Esophagus muscularis mucosa (tissue), 4 donors: ENCODE measurements at regions not wholly inside any gene's neighbourhood (a gene's known extent, or its start where the extent isn't known, plus 50 kb on each side); places are given as distances from the start of the nearest gene placed in this dataset.

Source experiments
- DNase-seq: peaks from one replicate; pipeline ENCODE4 v3.0.0-alpha.2; 2017; ENCODE audit errors: extremely low spot score
- H3K27ac ChIP-seq, 4 donors: fragments of 200-600 bp; sonication (generic); replicated peaks in 1 of 4; 1 replicate in 3 of 4; 2 replicates in 1 of 4; pipeline ENCODE4 v1.5.1; 2016 to 2019; ENCODE audit warnings: mild to moderate bottlenecking in 1 of 4
- H3K27me3 ChIP-seq, 4 donors: fragments of 200-600 bp; sonication (generic); one replicate each; pipeline versions ENCODE4 v1.5.1 to v1.6.0; 2016 to 2019
- H3K36me3 ChIP-seq, 4 donors: fragments of 200-600 bp; sonication (generic); one replicate each; pipeline ENCODE4 v1.5.1; 2016 to 2019
- H3K4me1 ChIP-seq, 4 donors: fragments of 200-600 bp; sonication (generic); one replicate each; pipeline ENCODE4 v1.5.1; 2016 to 2019
- H3K4me3 ChIP-seq, 4 donors: fragments of 200-600 bp; sonication (generic); 1 replicate in 2 of 4; 2 replicates in 2 of 4; pipeline ENCODE4 v1.5.1; 2016 to 2019; ENCODE audit warnings: mild to moderate bottlenecking in 4 of 4, moderate library complexity in 1 of 4
- H3K9me3 ChIP-seq, 4 donors: fragments of 200-600 bp; sonication (generic); 1 replicate in 3 of 4; 2 replicates in 1 of 4; pipeline ENCODE4 v1.5.1; 2016 to 2019
- EP300 ChIP-seq: sonication (generic); formaldehyde crosslinking; IDR thresholded peaks from one replicate; pipeline ENCODE4 v1.6.1; 2017; ENCODE audit warnings: antibody characterized with exemption
- POLR2A ChIP-seq: fragments of 450-650 bp; IDR thresholded peaks from one replicate; pipeline ENCODE4 v1.6.1; 2017; ENCODE audit warnings: antibody characterized with exemption, moderate library complexity, mild to moderate bottlenecking, low read depth
- POLR2AphosphoS5 ChIP-seq, 2 donors: sonication (generic); formaldehyde crosslinking; IDR thresholded peaks; one replicate each; pipeline ENCODE4 v1.6.1; 2017; ENCODE audit warnings: antibody characterized with exemption in 2 of 2
- whole genome bisulfite sequencing: methylation state at CpG from one replicate; pipeline ENCODE4 v1.1.5; 2018; 5-methylcytosine and 5-hydroxymethylcytosine counted together
- intact Hi-C: fragments of 100-400 bp; cut with DNase I; formaldehyde crosslinking; loops from one replicate; pipeline ENCODE4 v1.15.1; 2023
- TF ChIP-seq, protein P1 (sequence below), 3 experiments: fragments of 200-600 bp in 2 of 3; fragments of 450-650 bp in 1 of 3; sonication (generic) in 2 of 3; IDR thresholded peaks; one replicate each; pipeline ENCODE4 v1.5.1; 2017 to 2019; ENCODE audit warnings: antibody characterized with exemption in 3 of 3, mild to moderate bottlenecking in 2 of 3, moderate library complexity in 1 of 3

DNA sequence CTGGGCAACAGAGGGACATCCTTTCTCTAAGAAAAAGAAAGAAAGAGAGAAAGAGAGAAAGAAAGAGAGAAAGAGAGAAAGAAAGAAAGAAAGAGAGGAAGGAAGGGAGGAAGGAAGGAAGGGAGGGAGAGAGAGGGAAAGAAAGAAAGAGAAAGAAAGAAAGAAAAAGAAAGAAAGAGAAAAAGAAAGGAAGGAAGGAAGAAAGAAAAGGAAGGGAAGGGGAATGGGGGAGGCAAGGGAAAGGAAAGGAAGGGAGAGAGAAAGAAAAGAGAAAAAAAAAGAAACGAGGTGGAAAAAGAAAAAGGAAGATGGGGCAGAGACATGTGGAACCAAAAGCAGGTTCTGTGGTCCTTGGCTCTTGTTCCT, 82.9 kb upstream of the SMNDC1 start:
- TF ChIP-seq POLR2A (no peak), EP300 (no peak), POLR2AphosphoS5 (IDR thresholded peaks at IDR 0.05) (no peak)
- TF ChIP-seq, protein P1, sequence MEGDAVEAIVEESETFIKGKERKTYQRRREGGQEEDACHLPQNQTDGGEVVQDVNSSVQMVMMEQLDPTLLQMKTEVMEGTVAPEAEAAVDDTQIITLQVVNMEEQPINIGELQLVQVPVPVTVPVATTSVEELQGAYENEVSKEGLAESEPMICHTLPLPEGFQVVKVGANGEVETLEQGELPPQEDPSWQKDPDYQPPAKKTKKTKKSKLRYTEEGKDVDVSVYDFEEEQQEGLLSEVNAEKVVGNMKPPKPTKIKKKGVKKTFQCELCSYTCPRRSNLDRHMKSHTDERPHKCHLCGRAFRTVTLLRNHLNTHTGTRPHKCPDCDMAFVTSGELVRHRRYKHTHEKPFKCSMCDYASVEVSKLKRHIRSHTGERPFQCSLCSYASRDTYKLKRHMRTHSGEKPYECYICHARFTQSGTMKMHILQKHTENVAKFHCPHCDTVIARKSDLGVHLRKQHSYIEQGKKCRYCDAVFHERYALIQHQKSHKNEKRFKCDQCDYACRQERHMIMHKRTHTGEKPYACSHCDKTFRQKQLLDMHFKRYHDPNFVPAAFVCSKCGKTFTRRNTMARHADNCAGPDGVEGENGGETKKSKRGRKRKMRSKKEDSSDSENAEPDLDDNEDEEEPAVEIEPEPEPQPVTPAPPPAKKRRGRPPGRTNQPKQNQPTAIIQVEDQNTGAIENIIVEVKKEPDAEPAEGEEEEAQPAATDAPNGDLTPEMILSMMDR (IDR thresholded peaks at IDR 0.05), result no peak
- Histone ChIP-seq H3K4me3 (no peak overlapping the region), H3K27me3 (no peaks in the 10 kb centered on the region), H3K9me3 (no peaks in the 10 kb centered on the region), H3K4me1 (peaks cover 0 to under 1% (median 0%) of the 10 kb centered on the region in 4 donors), H3K27ac (no peak overlapping the region), H3K36me3 (no peaks in the 10 kb centered on the region)
- intact Hi-C loops, result no loop called here
- 74% methylated on average over 1 of the region's 1 CpG for WGBS
- no peak for DNase-seq

DNA sequence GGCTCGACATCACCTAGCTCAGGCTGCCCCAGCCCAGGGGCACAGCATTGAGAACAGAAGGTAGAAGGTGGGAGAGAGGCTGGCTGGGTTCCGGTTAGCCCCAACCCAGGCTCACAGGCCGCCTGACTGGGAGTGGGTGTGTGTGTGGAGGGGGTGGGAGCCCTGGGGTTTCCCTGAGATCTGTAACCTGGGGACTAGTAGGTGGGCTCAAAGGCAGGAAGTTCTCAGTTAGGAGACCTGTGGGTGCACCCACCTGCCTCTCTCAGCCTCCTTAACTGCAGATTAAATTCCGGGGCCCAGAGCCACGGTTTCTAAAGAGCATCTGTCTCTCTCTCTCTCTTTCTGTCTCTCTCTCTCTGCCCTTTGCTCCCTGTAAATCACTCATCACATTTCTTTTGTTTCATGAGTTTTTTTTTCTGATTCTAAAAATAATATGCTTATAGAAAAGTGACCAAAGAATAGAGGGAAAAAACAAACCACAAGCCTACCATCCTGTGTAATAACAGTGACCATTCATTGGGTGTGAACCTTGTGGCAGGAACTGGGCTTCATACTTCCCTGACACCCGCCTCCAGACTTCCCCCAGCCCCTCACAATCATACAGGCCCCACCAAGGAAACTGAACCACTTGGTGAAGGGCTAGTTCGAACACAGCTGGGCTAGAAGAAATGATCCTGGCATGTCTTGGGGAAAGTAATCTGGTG, 83.4 kb upstream of the SMNDC1 start:
- WGBS, result 65% methylated on average over 7 of the region's 7 CpGs
- H3K4me1 ChIP-seq, result peaks cover 0 to 6% (median 0%) of the 10 kb centered on the region in 4 donors
- H3K9me3 ChIP-seq, result no peaks in the 10 kb centered on the region
- no peaks in the 10 kb centered on the region for H3K36me3 ChIP-seq
- DNase-seq, result no peak
- no peaks in the 10 kb centered on the region for H3K27me3 ChIP-seq
- TF ChIP-seq, protein P1 (IDR thresholded peaks at IDR 0.05), result no peak
- TF ChIP-seq EP300 (no peak), POLR2AphosphoS5 (IDR thresholded peaks at IDR 0.05) (no peak), POLR2A (no peak)
- no peak overlapping the region for H3K27ac ChIP-seq
- no peak overlapping the region for H3K4me3 ChIP-seq
- intact Hi-C loops, result no loop called here

DNA sequence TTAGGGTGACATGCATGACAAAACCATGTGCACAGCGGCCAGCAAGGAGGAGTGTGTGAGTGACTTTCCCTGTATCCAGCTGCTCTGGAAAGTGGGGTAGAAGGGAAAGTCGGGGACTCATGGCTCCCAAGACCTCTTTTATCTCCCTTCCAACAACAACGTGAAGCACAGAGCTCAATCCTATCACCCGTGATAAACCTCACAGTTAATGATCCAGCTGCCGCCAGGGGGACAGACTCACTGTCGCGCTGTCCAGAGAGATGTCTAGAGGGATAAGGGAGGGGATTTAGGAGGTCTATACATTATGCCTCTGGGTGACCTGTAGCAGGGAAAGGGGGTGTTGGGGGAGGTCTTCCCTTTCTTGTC, 84.0 kb upstream of the SMNDC1 start:
- Histone ChIP-seq H3K4me3 (no peak overlapping the region), H3K36me3 (no peaks in the 10 kb centered on the region), H3K9me3 (no peaks in the 10 kb centered on the region), H3K27me3 (peaks cover 0 to 3% (median 0%) of the 10 kb centered on the region in 4 donors), H3K27ac (no peak overlapping the region), H3K4me1 (peaks cover 0 to 8% (median 0%) of the 10 kb centered on the region in 4 donors)
- intact Hi-C loops, result no loop called here
- no peak for DNase-seq
- WGBS, result 81% methylated on average over 7 of the region's 7 CpGs
- TF ChIP-seq EP300, result no peak
- no peak for TF ChIP-seq POLR2AphosphoS5 (IDR thresholded peaks at IDR 0.05)
- TF ChIP-seq POLR2A, result no peak
- TF ChIP-seq, protein P1 (IDR thresholded peaks at IDR 0.05), result no peak

DNA sequence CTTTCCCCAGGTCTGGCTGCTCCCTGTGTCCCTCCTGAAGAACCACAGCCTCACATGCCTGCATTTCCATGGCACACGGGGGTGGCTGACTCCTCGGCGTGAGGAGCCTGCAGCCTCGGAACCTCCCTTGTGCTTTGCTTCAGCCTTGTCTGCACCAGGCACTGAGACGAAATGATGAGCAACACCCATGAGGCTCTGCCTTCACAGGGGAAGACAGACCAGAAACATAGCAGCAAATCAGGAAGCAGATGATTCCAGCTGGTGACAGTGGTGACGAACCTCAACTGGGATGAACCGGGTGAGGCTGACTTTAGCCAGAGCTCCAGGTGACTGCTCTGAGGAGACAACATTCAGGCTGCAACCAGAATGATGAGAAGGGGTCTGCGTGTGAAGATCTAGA, 84.5 kb upstream of the SMNDC1 start:
- Histone ChIP-seq H3K36me3 (no peaks in the 10 kb centered on the region), H3K27ac (no peak overlapping the region), H3K4me3 (no peak overlapping the region), H3K4me1 (peaks cover 0 to 8% (median 0%) of the 10 kb centered on the region in 4 donors), H3K9me3 (no peaks in the 10 kb centered on the region), H3K27me3 (peaks cover 0 to 6% (median 0%) of the 10 kb centered on the region in 4 donors)
- WGBS, result 81% methylated on average over 8 of the region's 8 CpGs
- DNase-seq, result no peak
- intact Hi-C loops, result no loop called here
- TF ChIP-seq POLR2A (no peak), EP300 (no peak), POLR2AphosphoS5 (IDR thresholded peaks at IDR 0.05) (no peak)
- TF ChIP-seq, protein P1 (IDR thresholded peaks at IDR 0.05), result no peak

DNA sequence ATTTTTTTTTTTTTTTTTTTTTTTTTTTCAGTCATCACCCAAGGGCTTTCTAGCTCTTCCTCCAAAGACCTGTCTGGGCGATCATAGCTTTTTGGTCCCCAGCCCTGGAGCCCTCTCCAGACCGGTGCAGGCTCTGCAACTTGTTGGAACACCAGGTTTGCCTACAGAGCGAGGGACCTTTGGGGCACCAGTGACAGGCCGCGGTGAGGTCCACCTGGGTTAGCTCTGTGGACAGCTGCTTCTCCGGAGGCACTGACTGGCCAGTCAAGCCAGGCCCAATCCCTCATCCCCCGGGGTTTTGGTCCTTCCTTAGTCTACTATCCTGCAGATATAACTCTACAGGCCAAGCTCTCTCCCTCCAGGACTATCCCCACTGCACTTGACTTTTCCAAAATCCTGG, 86.8 kb upstream of the SMNDC1 start:
- TF ChIP-seq, protein P1 (IDR thresholded peaks at IDR 0.05), result no peak
- TF ChIP-seq EP300 (no peak), POLR2AphosphoS5 (IDR thresholded peaks at IDR 0.05) (no peak), POLR2A (no peak)
- no peaks in the 10 kb centered on the region for H3K9me3 ChIP-seq
- H3K4me1 ChIP-seq, result peaks cover 0 to 14% (median 8%) of the 10 kb centered on the region in 4 donors
- H3K36me3 ChIP-seq, result no peaks in the 10 kb centered on the region
- H3K4me3 ChIP-seq, result no peak overlapping the region
- intact Hi-C loops, result no loop called here
- no peak overlapping the region for H3K27ac ChIP-seq
- DNase-seq, result no peak
- WGBS, result 94% methylated on average over 7 of the region's 7 CpGs
- peaks cover 0 to 6% (median 0%) of the 10 kb centered on the region in 4 donors for H3K27me3 ChIP-seq
